Aorta (tissue), 5 donors: ENCODE measurements at regions not wholly inside any gene's neighbourhood (a gene's known extent, or its start where the extent isn't known, plus 50 kb on each side); places are given as distances from the start of the nearest gene placed in this dataset.
A peak's percentile ranks its signal among the peaks of the same experiment; 100 is the strongest.

Source experiments
- ATAC-seq: fragments of 200-7000 bp; cut with Tn5 transposase; one replicate; pipeline ENCODE4 v1.9.1; 2022; ENCODE audit warnings: moderate library complexity; ENCODE audit not compliant: low FRiP score
- DNase-seq, 2 donors: peaks; one replicate each; pipeline ENCODE4 v3.0.0-alpha.2; 2020
- H3K27ac ChIP-seq, 2 donors: one replicate each; pipeline ENCODE4 v1.5.1; 2013; ENCODE audit warnings: low read length in 2 of 2, mild to moderate bottlenecking in 2 of 2, moderate library complexity in 2 of 2, control low read depth in 1 of 2, inconsistent platforms in 1 of 2, low read depth in 1 of 2
- H3K27me3 ChIP-seq, 2 donors: one replicate each; pipeline ENCODE4 v1.6.1; 2013; ENCODE audit warnings: control low read depth in 1 of 2, low read length in 1 of 2, mild to moderate bottlenecking in 1 of 2, moderate library complexity in 1 of 2; ENCODE audit not compliant: insufficient read depth in 2 of 2, control insufficient read depth in 1 of 2
- H3K36me3 ChIP-seq, 2 donors: one replicate each; pipeline ENCODE4 v1.6.1; 2013; ENCODE audit warnings: control low read depth in 1 of 2, low read length in 1 of 2, mild to moderate bottlenecking in 1 of 2; ENCODE audit not compliant: insufficient read depth in 2 of 2, control insufficient read depth in 1 of 2
- H3K4me1 ChIP-seq, 2 donors: one replicate each; pipeline ENCODE4 v1.6.1; 2013; ENCODE audit warnings: low read length in 2 of 2, control low read depth in 1 of 2, mild to moderate bottlenecking in 1 of 2, moderate library complexity in 1 of 2; ENCODE audit not compliant: insufficient read depth in 2 of 2, control insufficient read depth in 1 of 2
- H3K4me3 ChIP-seq, 2 donors: one replicate each; pipeline ENCODE4 v1.5.1; 2013; ENCODE audit warnings: low read length in 2 of 2, control low read depth in 1 of 2, mild to moderate bottlenecking in 1 of 2
- H3K9me3 ChIP-seq: one replicate; pipeline ENCODE4 v1.6.1; 2013; ENCODE audit warnings: mild to moderate bottlenecking, low read length; ENCODE audit not compliant: control insufficient read depth
- WGBS, 2 donors: extraction: QIAGEN DNeasy Blood & Tissue Kit; methylation state at CpG; one replicate each; pipeline ENCODE4 v1.1.7; 2013; 5-methylcytosine and 5-hydroxymethylcytosine counted together
- intact Hi-C, 2 donors: fragments of 100-400 bp; cut with DNase I; formaldehyde crosslinking; loops; one replicate each; pipeline versions ENCODE4 v1.14.2 to v1.15.0; 2022
- donor health status: healthy with polysubstance abuse.
- donor health status: Bipolar disorder and iron deficiency.
- donor health status: DM: no; HTN: no; CAD: no.
- donor health status: DM: no; HTN: no; CAD: no.
- donor health status: DM: yes; HTN: yes; CAD: no.

DNA sequence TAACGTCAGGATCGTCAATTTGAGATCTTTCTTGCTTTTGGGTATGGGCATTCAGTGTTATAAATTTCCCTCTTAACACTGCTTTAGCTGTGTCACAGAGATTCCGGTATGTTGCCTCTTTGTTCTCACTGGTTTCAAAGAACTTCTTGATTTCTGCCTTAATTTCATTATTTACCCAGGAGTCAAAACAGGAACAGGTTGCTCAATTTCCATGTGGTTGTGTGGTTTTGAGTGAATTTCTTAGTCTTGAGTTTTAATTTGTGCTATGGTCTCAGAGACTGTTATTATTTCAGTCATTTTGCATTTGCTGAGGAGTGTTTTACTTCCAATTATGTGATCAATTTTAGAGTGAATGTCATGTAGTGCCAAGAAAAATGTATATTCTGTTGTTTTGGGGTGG lies 153.1 kb downstream of the PCDH17 start:
- H3K9me3 ChIP-seq, result no peaks in the 10 kb centered on the region
- H3K36me3 ChIP-seq, result no peaks in the 10 kb centered on the region
- no peak for ATAC-seq
- H3K4me1 ChIP-seq, result no peaks in the 10 kb centered on the region
- no peaks in the 10 kb centered on the region for H3K27me3 ChIP-seq
- H3K4me3 ChIP-seq, result no peak overlapping the region
- intact Hi-C loops, result no loop called here
- no peak overlapping the region for H3K27ac ChIP-seq
- 86 to 88% methylated on average over 3 of the region's 3 CpGs for WGBS, 2 donors
- no peak for DNase-seq

- peak; percentile 38 for ATAC-seq
- WGBS, 2 donors, result 85 to 90% methylated on average over 16 of the region's 16 CpGs
- Histone ChIP-seq H3K27me3 (no peaks in the 10 kb centered on the region), H3K9me3 (no peaks in the 10 kb centered on the region), H3K27ac (no peak overlapping the region), H3K4me3 (no peak overlapping the region), H3K4me1 (no peaks in the 10 kb centered on the region), H3K36me3 (no peaks in the 10 kb centered on the region)
- DNase-seq, result no peak
- intact Hi-C loops, result no loop called here
These were observed 155.7 kb downstream of the PCDH17 start for GRCh38 chr13:57787058-57787791.

- DNase-seq (no peak), ATAC-seq (no peak)
- no peak overlapping the region for H3K27ac ChIP-seq
- H3K36me3 ChIP-seq, result no peaks in the 10 kb centered on the region
- 9 to 14% methylated on average over 3 of the region's 3 CpGs for WGBS, 2 donors
- no peaks in the 10 kb centered on the region for H3K4me1 ChIP-seq
- H3K27me3 ChIP-seq, result no peaks in the 10 kb centered on the region
- H3K9me3 ChIP-seq, result no peaks in the 10 kb centered on the region
- H3K4me3 ChIP-seq, result no peak overlapping the region
- intact Hi-C loops, result no loop called here
These were observed 168.1 kb downstream of the PCDH17 start for GRCh38 chr13:57799624-57800023.

GRCh38 chr13:57813651-57814050 lies 182.1 kb downstream of the PCDH17 start:
- no peak overlapping the region for H3K4me3 ChIP-seq
- no peak overlapping the region for H3K27ac ChIP-seq
- no peaks in the 10 kb centered on the region for H3K27me3 ChIP-seq
- DNase-seq, result no peak
- H3K36me3 ChIP-seq, result no peaks in the 10 kb centered on the region
- H3K4me1 ChIP-seq, result no peaks in the 10 kb centered on the region
- H3K9me3 ChIP-seq, result no peaks in the 10 kb centered on the region
- 39 to 52% methylated on average over 2 of the region's 2 CpGs for WGBS, 2 donors
- intact Hi-C loops, result no loop called here
- ATAC-seq, result no peak

- Histone ChIP-seq H3K9me3 (no peaks in the 10 kb centered on the region), H3K4me3 (no peak overlapping the region), H3K36me3 (no peaks in the 10 kb centered on the region), H3K4me1 (no peaks in the 10 kb centered on the region), H3K27me3 (no peaks in the 10 kb centered on the region), H3K27ac (no peak overlapping the region)
- WGBS, 2 donors, result 82 to 88% methylated on average over 1 of the region's 1 CpG
- DNase-seq, result no peak
- no peak for ATAC-seq
- intact Hi-C loops, result no loop called here
These were observed 184.1 kb downstream of the PCDH17 start for GRCh38 chr13:57815600-57815999.

- peak; percentile 44 for ATAC-seq
- H3K4me1 ChIP-seq, result no peaks in the 10 kb centered on the region
- WGBS, 2 donors, result 86 to 96% methylated on average over 1 of the region's 1 CpG
- DNase-seq, result no peak
- no peaks in the 10 kb centered on the region for H3K36me3 ChIP-seq
- H3K9me3 ChIP-seq, result peaks cover 1% of the 10 kb centered on the region
- H3K27ac ChIP-seq, result no peak overlapping the region
- intact Hi-C loops, result no loop called here
- no peak overlapping the region for H3K4me3 ChIP-seq
- H3K27me3 ChIP-seq, result no peaks in the 10 kb centered on the region
These were observed 189.4 kb downstream of the PCDH17 start for GRCh38 chr13:57820924-57821323.

DNA sequence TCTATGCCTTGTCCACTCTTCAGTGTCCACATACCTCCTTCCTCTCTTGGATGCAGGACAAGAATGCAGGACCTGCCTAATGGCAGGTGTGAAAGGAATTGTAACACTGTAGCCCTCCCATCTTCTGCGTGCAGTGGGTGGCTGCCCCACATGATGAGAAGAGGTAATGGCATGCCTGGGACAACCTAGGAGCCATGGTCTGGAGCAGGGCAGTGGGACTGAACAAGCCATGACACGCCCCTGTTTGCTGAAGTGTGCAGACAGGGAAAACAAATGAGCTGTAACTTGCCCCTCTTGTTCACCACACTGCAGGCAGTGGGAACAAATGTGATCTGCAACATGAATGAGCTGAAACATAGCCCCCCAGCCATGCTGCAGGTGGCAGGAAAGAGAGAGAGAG lies 192.2 kb downstream of the PCDH17 start:
- 79 to 80% methylated on average over 2 of the region's 2 CpGs for WGBS, 2 donors
- no peak overlapping the region for H3K27ac ChIP-seq
- H3K9me3 ChIP-seq, result peaks cover 1% of the 10 kb centered on the region
- H3K27me3 ChIP-seq, result no peaks in the 10 kb centered on the region
- H3K4me1 ChIP-seq, result no peaks in the 10 kb centered on the region
- ATAC-seq (no peak), DNase-seq (no peak)
- H3K36me3 ChIP-seq, result no peaks in the 10 kb centered on the region
- no peak overlapping the region for H3K4me3 ChIP-seq
- intact Hi-C loops, result no loop called here

GRCh38 chr13:57824121-57824520 lies 192.6 kb downstream of the PCDH17 start:
- Histone ChIP-seq H3K36me3 (no peaks in the 10 kb centered on the region), H3K27me3 (no peaks in the 10 kb centered on the region), H3K4me3 (no peak overlapping the region), H3K4me1 (no peaks in the 10 kb centered on the region), H3K9me3 (peaks cover 1% of the 10 kb centered on the region), H3K27ac (no peak overlapping the region)
- intact Hi-C loops, result no loop called here
- ATAC-seq, result no peak
- 69 to 70% methylated on average over 4 of the region's 4 CpGs for WGBS, 2 donors
- no peak for DNase-seq

DNA sequence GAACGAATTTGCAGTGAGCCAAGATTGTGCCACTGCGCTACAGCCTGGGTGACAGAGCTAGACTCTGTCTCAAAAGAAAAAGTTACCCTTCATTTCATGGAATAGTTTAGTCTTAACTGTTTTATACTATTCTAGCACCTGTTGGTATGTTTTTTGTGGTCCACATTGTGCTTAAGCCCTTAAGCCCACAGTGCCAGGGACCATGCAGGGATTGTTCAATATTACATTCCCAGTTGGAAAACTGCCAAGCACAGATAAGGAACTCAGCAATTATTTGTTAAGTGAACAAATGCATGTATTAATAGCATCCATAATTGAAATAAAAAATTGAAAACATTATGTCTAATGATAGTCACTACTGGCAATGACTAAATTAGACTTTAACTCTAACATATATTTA lies 193.5 kb downstream of the PCDH17 start:
- ATAC-seq, result no peak
- 67 to 68% methylated on average over 2 of the region's 2 CpGs for WGBS, 2 donors
- intact Hi-C loops, result no loop called here

More for the DNA sequence above, 193.5 kb downstream of the PCDH17 start:
- H3K27ac ChIP-seq, result no peak overlapping the region
- DNase-seq, result no peak
- H3K9me3 ChIP-seq, result peaks cover 1% of the 10 kb centered on the region
- no peaks in the 10 kb centered on the region for H3K27me3 ChIP-seq
- H3K36me3 ChIP-seq, result no peaks in the 10 kb centered on the region
- no peak overlapping the region for H3K4me3 ChIP-seq
- no peaks in the 10 kb centered on the region for H3K4me1 ChIP-seq
